PC-3 (cell line): ENCODE measurements at regions not wholly inside any gene's neighbourhood (a gene's known extent, or its start where the extent isn't known, plus 50 kb on each side); places are given as distances from the start of the nearest gene placed in this dataset.

Source experiments
- ATAC-seq: fragments of 200-7000 bp; cut with Tn5 transposase; 2 replicates; pipeline ENCODE4 v1.9.1; 2020; ENCODE audit warnings: mild to moderate bottlenecking, moderate library complexity
- BruUV-seq: library from RNA; stranded (reverse); fragments of 400-500 nt; replicated peaks from 2 replicates; lab custom pipeline; 2021; lab: Mats Ljungman, UMichigan
- CTCF ChIA-PET: fragments of 300-600 bp; sonication (Branson Sonifier 250); formaldehyde crosslinking; loops from one replicate; lab custom pipeline; 2022; ENCODE audit warnings: antibody characterized with exemption; lab: Charles Lee
- POLR2A ChIA-PET: fragments of 300-600 bp; sonication (Branson Sonifier 250); formaldehyde crosslinking; loops from one replicate; lab custom pipeline; 2022; ENCODE audit warnings: antibody characterized with exemption; ENCODE audit not compliant: unreplicated experiment; lab: Charles Lee
- DNase-seq: peaks from one replicate; pipeline ENCODE4 v3.0.0-alpha.2; 2015
- H2AFZ ChIP-seq: fragments of 300-600 bp; sonication (generic); 2 replicates; pipeline ENCODE4 v1.6.0; 2016; ENCODE audit warnings: antibody characterized with exemption, low read length
- H3F3A ChIP-seq: fragments of 300-600 bp; sonication (generic); one replicate; pipeline ENCODE4 v1.6.0; 2017; ENCODE audit warnings: antibody characterized with exemption, low read length, control low read depth, mild to moderate bottlenecking; ENCODE audit not compliant: unreplicated experiment
- H3K27ac ChIP-seq: fragments of 300-600 bp; sonication (generic); 2 replicates; pipeline ENCODE4 v1.5.1; 2016; ENCODE audit warnings: mild to moderate bottlenecking, low read length
- H3K27me3 ChIP-seq: fragments of 300-600 bp; sonication (generic); 2 replicates; pipeline ENCODE4 v1.6.1; 2016; ENCODE audit warnings: low read length, mixed read lengths
- H3K36me3 ChIP-seq: fragments of 300-600 bp; sonication (generic); 2 replicates; pipeline ENCODE4 v1.6.1; 2016; ENCODE audit warnings: low read depth, mixed run types, low read length, mixed read lengths
- H3K4me1 ChIP-seq: fragments of 300-600 bp; sonication (generic); 2 replicates; pipeline ENCODE4 v1.5.1; 2016; ENCODE audit warnings: low read length; ENCODE audit not compliant: insufficient read depth
- H3K4me2 ChIP-seq: fragments of 300-600 bp; sonication (generic); 2 replicates; pipeline ENCODE4 v1.6.0; 2016; ENCODE audit warnings: low read length
- H3K4me3 ChIP-seq: fragments of 300-600 bp; sonication (generic); 2 replicates; pipeline ENCODE4 v1.5.1; 2016; ENCODE audit warnings: mild to moderate bottlenecking, low read length, mixed read lengths
- H3K79me2 ChIP-seq: fragments of 300-600 bp; sonication (generic); 2 replicates; pipeline ENCODE4 v1.6.1; 2017; ENCODE audit warnings: low read length, mixed read lengths
- H3K9ac ChIP-seq: fragments of 300-600 bp; sonication (generic); 2 replicates; pipeline ENCODE4 v1.6.0; 2016; ENCODE audit warnings: mild to moderate bottlenecking, low read length
- H3K9me2 ChIP-seq: fragments of 300-600 bp; sonication (generic); replicated peaks from 2 replicates; pipeline ENCODE4 v1.6.1; 2016; ENCODE audit warnings: mixed run types, low read length, mixed read lengths
- H3K9me3 ChIP-seq: fragments of 300-600 bp; sonication (generic); 2 replicates; pipeline ENCODE4 v1.6.1; 2016; ENCODE audit warnings: low read length, mixed read lengths
- H4K20me1 ChIP-seq: fragments of 300-600 bp; sonication (generic); 2 replicates; pipeline ENCODE4 v1.6.1; 2016; ENCODE audit warnings: low read length, mixed read lengths
- CTCF ChIP-seq: fragments of 300-600 bp; sonication (generic); conservative IDR thresholded peaks from 2 replicates; pipeline ENCODE4 v1.5.1; 2017; ENCODE audit warnings: antibody characterized with exemption, low read depth, mild to moderate bottlenecking, low read length
- EZH2 ChIP-seq: fragments of 300-600 bp; sonication (generic); IDR thresholded peaks from one replicate; pipeline ENCODE4 v1.6.1; 2017; ENCODE audit warnings: antibody characterized with exemption, mild to moderate bottlenecking, low read length; ENCODE audit not compliant: unreplicated experiment
- EZH2phosphoT487 ChIP-seq: fragments of 300-600 bp; sonication (generic); IDR thresholded peaks from 2 replicates; pipeline ENCODE4 v1.6.1; 2018; ENCODE audit warnings: mild to moderate bottlenecking, antibody characterized with exemption, low read length, borderline replicate concordance
- intact Hi-C: fragments of 100-400 bp; cut with micrococcal nuclease; formaldehyde crosslinking; loops from 2 replicates; pipeline ENCODE4 v1.9.0; 2023

DNA sequence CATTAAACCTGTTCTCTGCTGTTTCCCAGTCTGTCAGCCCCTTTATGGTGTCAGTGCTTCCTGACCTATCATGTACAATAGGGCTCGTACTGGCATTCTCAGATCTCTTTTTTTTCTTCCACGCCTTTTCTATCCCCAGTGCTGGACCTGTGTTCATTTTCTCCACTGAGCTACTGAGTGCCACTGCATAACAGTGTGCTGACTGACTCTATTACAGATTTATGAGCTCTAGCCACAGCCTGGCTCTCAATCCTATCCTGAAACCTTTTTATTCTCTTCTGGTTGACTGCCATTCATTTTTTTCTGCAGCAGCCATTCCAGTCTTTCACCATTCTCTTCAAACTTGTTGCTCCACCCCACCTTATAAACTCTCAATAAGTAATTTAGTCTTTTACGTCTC, 59.6 kb upstream of the MACF1 start:
- no peaks in the 10 kb centered on the region for H3K36me3 ChIP-seq
- no peaks in the 10 kb centered on the region for H3K9me2 ChIP-seq
- DNase-seq (no peak), ATAC-seq (no peak)
- H3K27ac ChIP-seq = no peak overlapping the region
- H3K4me3 ChIP-seq = no peak overlapping the region
- H3K9ac ChIP-seq = no peak overlapping the region
- peaks cover 28% of the 10 kb centered on the region for H3K4me1 ChIP-seq
- H4K20me1 ChIP-seq = 0 out of 2 replicates have a peak, but pooled peaks cover 2% of the 10 kb centered on the region
- no peaks in the 10 kb centered on the region for H3F3A ChIP-seq
- no peak overlapping the region for H2AFZ ChIP-seq
- no peaks in the 10 kb centered on the region for H3K9me3 ChIP-seq
- TF ChIP-seq CTCF = no peak
- TF ChIP-seq EZH2phosphoT487 = no peak
- no peak for TF ChIP-seq EZH2
- POLR2A ChIA-PET = no interaction called here
- H3K79me2 ChIP-seq = peaks cover 61% of the 10 kb centered on the region
- no peaks in the 10 kb centered on the region for H3K27me3 ChIP-seq
- H3K4me2 ChIP-seq = no peak overlapping the region
- intact Hi-C loops = no loop called here
- BruUV-seq = no TSS peak
- CTCF ChIA-PET = no interaction called here

DNA sequence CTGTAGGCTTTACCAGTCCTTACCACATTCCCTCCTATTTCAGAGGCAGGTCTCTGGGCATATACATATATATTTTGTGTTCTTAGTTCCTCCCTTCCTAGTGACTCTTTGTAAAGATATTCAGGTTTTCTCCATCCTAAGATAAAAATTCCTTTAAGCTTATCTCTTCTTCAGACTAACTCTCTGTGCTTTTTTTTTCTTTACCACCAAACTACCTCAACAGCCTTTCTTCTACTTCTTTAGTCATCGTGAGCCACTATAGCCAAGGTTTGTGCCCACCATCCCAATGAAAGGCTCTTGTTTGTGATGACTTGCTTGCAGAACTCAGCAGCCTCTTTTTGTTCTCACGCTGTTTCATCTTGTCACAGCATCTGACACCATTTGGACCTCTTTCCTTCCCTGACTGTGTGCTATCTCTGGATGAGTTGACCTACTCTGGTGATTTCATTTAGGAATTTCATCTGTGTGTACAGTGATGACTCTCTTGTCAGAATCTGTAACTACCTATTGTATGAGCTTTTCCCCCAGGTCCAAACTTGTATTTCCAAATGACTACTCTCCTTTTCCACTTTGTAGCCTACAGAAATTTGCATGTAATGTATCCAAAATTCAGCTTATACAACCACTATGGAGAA, 59.0 kb upstream of the MACF1 start:
- Histone ChIP-seq H3K9me2 (no peaks in the 10 kb centered on the region), H3K9me3 (no peaks in the 10 kb centered on the region), H3K4me2 (no peak overlapping the region), H3K27me3 (no peaks in the 10 kb centered on the region), H3F3A (no peaks in the 10 kb centered on the region), H2AFZ (no peak overlapping the region), H3K79me2 (peaks cover 67% of the 10 kb centered on the region), H4K20me1 (0 out of 2 replicates have a peak, but pooled peaks cover 2% of the 10 kb centered on the region), H3K9ac (no peak overlapping the region), H3K4me3 (no peak overlapping the region), H3K4me1 (peaks cover 28% of the 10 kb centered on the region), H3K36me3 (no peaks in the 10 kb centered on the region), H3K27ac (no peak overlapping the region)
- DNase-seq (no peak), ATAC-seq (no peak)
- ChIA-PET CTCF (no interaction called here), POLR2A (no interaction called here)
- BruUV-seq = no TSS peak
- no peak for TF ChIP-seq CTCF
- no peak for TF ChIP-seq EZH2phosphoT487
- TF ChIP-seq EZH2 = no peak
- intact Hi-C loops = no loop called here

- H3K27me3 ChIP-seq = no peaks in the 10 kb centered on the region
- intact Hi-C loops = no loop called here
- no peak for TF ChIP-seq EZH2
- no peak for TF ChIP-seq EZH2phosphoT487
- no peak for TF ChIP-seq CTCF
- no peak overlapping the region for H2AFZ ChIP-seq
- H4K20me1 ChIP-seq = 0 out of 2 replicates have a peak, but pooled peaks cover 2% of the 10 kb centered on the region
- H3K9ac ChIP-seq = no peak overlapping the region
- no TSS peak for BruUV-seq
- no peak overlapping the region for H3K27ac ChIP-seq
- no peak overlapping the region for H3K4me2 ChIP-seq
- POLR2A ChIA-PET = no interaction called here
- DNase-seq (no peak), ATAC-seq (no peak)
- H3K4me1 ChIP-seq = peaks cover 28% of the 10 kb centered on the region
- no peaks in the 10 kb centered on the region for H3K9me2 ChIP-seq
- no peak overlapping the region for H3K4me3 ChIP-seq
- CTCF ChIA-PET = no interaction called here
- no peaks in the 10 kb centered on the region for H3K36me3 ChIP-seq
- no peaks in the 10 kb centered on the region for H3K9me3 ChIP-seq
- H3K79me2 ChIP-seq = peaks cover 74% of the 10 kb centered on the region
- H3F3A ChIP-seq = no peaks in the 10 kb centered on the region
These were observed 57.8 kb upstream of the MACF1 start for GRCh38 chr1:39146681-39147080.
